HepG2 (cell line): ENCODE measurements at regions not wholly inside any gene's neighbourhood (a gene's known extent, or its start where the extent isn't known, plus 50 kb on each side); places are given as distances from the start of the nearest gene placed in this dataset.

Source experiments
- ATAC-seq: fragments of 200-7000 bp; cut with Tn5 transposase; 3 replicates; pipeline ENCODE4 v1.9.1; 2020; ENCODE audit warnings: mild to moderate bottlenecking, moderate library complexity
- BruUV-seq: library from RNA; stranded (reverse); fragments of 400-500 nt; replicated peaks from 2 replicates; lab custom pipeline; 2021; lab: Mats Ljungman, UMichigan
- CTCF ChIA-PET: fragments of 300-600 bp; formaldehyde crosslinking; extraction: SDS; loops from one replicate; lab custom pipeline; 2021; ENCODE audit warnings: low total read pairs, inconsistent platforms, low intra/inter-chr PET ratio; lab: Yijun Ruan, JAX
- POLR2A ChIA-PET: fragments of 350-600 bp; sonication (Branson Sonifier 250); formaldehyde crosslinking; loops from one replicate; lab custom pipeline; 2020; ENCODE audit warnings: antibody characterized with exemption, inconsistent platforms; lab: Yijun Ruan, JAX
- DNase-seq: peaks from one replicate; pipeline ENCODE4 v3.0.0-alpha.2; 2015; ENCODE audit warnings: low spot score
- FAIRE-seq: peaks from 3 replicates; lab custom pipeline; 2011; peaks lifted over from hg19 to GRCh38; lab: Jason Lieb, UNC
- H2AFZ ChIP-seq: one replicate; pipeline ENCODE4 v1.6.1; 2011; ENCODE audit warnings: low read length, inconsistent platforms
- H3K27ac ChIP-seq: fragments of 300-600 bp; 3 replicates; pipeline ENCODE4 v1.8.0; 2011; ENCODE audit warnings: mixed run types, mild to moderate bottlenecking, mixed read lengths, low read length, inconsistent platforms; ENCODE audit not compliant: insufficient read depth; ENCODE audit errors: extremely low read length
- H3K27me3 ChIP-seq, 2 experiments: fragments of 200-600 bp in 1 of 2; 2 replicates in 1 of 2; 3 replicates in 1 of 2; pipeline versions ENCODE4 v1.6.0 to v1.8.0; 2011; ENCODE audit warnings: low read length in 2 of 2, mild to moderate bottlenecking in 2 of 2, moderate library complexity in 2 of 2, inconsistent platforms in 1 of 2; ENCODE audit not compliant: insufficient read depth in 2 of 2, control insufficient read depth in 1 of 2
- H3K36me3 ChIP-seq, 2 experiments: fragments of 200-600 bp in 1 of 2; replicated peaks in 1 of 2; 2 replicates in 1 of 2; 3 replicates in 1 of 2; pipeline versions ENCODE4 v1.5.1 to v1.8.0; 2011; ENCODE audit warnings: low read length in 2 of 2, inconsistent platforms in 1 of 2; ENCODE audit not compliant: insufficient read depth in 2 of 2, control insufficient read depth in 1 of 2
- H3K4me1 ChIP-seq: 2 replicates; pipeline ENCODE4 v1.5.1; 2012; ENCODE audit warnings: low read length, inconsistent platforms; ENCODE audit not compliant: insufficient read depth
- H3K4me2 ChIP-seq: 2 replicates; pipeline ENCODE4 v1.6.0; 2011; ENCODE audit warnings: low read depth, low read length, inconsistent platforms
- H3K4me3 ChIP-seq, 3 experiments: fragments of 200-600 bp in 1 of 3; sonication (generic), shearing (Covaris generic) in 1 of 3; replicated peaks in 1 of 3; 2 replicates each; pipeline ENCODE4 v1.5.1; 2011 to 2016; ENCODE audit warnings: low read length in 3 of 3, inconsistent platforms in 2 of 3, low read depth in 2 of 3, mild to moderate bottlenecking in 2 of 3, control low read depth in 1 of 3, mixed read lengths in 1 of 3; ENCODE audit not compliant: insufficient read depth in 1 of 3
- H3K79me2 ChIP-seq: one replicate; pipeline ENCODE4 v1.6.1; 2011; ENCODE audit warnings: low read length, inconsistent platforms; ENCODE audit not compliant: insufficient read depth
- H3K9ac ChIP-seq: 2 replicates; pipeline ENCODE4 v1.6.0; 2011; ENCODE audit warnings: mild to moderate bottlenecking, low read depth, low read length, inconsistent platforms; ENCODE audit not compliant: insufficient read depth
- H3K9me3 ChIP-seq: 2 replicates; pipeline ENCODE4 v1.5.1; 2012; ENCODE audit warnings: mild to moderate bottlenecking, low read length
- H4K20me1 ChIP-seq: 2 replicates; pipeline ENCODE4 v1.6.0; 2011; ENCODE audit warnings: inconsistent platforms, mild to moderate bottlenecking, low read length, moderate library complexity; ENCODE audit not compliant: insufficient read depth
- CBFB ChIP-seq: sonication (generic); formaldehyde crosslinking; IDR thresholded peaks from 2 replicates; pipeline ENCODE4 v1.4.0; 2020; ENCODE audit warnings: missing genetic modification reagents
- GATAD1 ChIP-seq: IDR thresholded peaks from 2 replicates; pipeline ENCODE4 v1.6.1; 2016; ENCODE audit warnings: missing genetic modification reagents, missing compliant biosample characterization
- GTF3A ChIP-seq: sonication (generic); formaldehyde crosslinking; conservative IDR thresholded peaks from 2 replicates; pipeline ENCODE4 v1.4.0; 2020; ENCODE audit warnings: mild to moderate bottlenecking, missing genetic modification reagents
- HNRNPUL1 ChIP-seq: fragments of 200-400 bp; formaldehyde crosslinking; IDR thresholded peaks from 2 replicates; pipeline ENCODE4 v1.6.1; 2017; ENCODE audit warnings: low read depth, mild to moderate bottlenecking, low read length, moderate library complexity
- KLF6 ChIP-seq: IDR thresholded peaks from 2 replicates; pipeline ENCODE4 v1.8.0; 2016; ENCODE audit warnings: missing biosample characterization, missing genetic modification reagents
- MLLT10 ChIP-seq: sonication (generic); formaldehyde crosslinking; IDR thresholded peaks from 2 replicates; pipeline ENCODE4 v1.4.0; 2020; ENCODE audit warnings: missing genetic modification reagents
- MTF2 ChIP-seq: sonication (generic); formaldehyde crosslinking; IDR thresholded peaks from 2 replicates; pipeline ENCODE4 v1.5.0; 2020; ENCODE audit warnings: missing genetic modification reagents, borderline replicate concordance
- TCF12 ChIP-seq, 2 experiments: fragments of 450-650 bp in 1 of 2; sonication (generic) in 1 of 2; formaldehyde crosslinking in 1 of 2; IDR thresholded peaks; 2 replicates each; pipeline versions ENCODE4 v1.6.1 to v1.8.0; 2017 to 2022; ENCODE audit warnings: antibody characterized with exemption in 1 of 2, mild to moderate bottlenecking in 1 of 2, missing genetic modification reagents in 1 of 2, moderate library complexity in 1 of 2
- TEAD2 ChIP-seq: sonication (generic); formaldehyde crosslinking; IDR thresholded peaks from 2 replicates; pipeline ENCODE4 v1.9.0; 2021; ENCODE audit warnings: missing genetic modification reagents
- ZNF225 ChIP-seq: sonication (generic); formaldehyde crosslinking; IDR thresholded peaks from 2 replicates; pipeline ENCODE4 v1.4.0; 2020; ENCODE audit warnings: mild to moderate bottlenecking, missing genetic modification reagents
- ZNF317 ChIP-seq: sonication (generic); formaldehyde crosslinking; IDR thresholded peaks from 2 replicates; pipeline ENCODE4 v1.5.0; 2020; ENCODE audit warnings: mild to moderate bottlenecking, missing genetic modification reagents
- ZNF629 ChIP-seq: sonication (generic); formaldehyde crosslinking; conservative IDR thresholded peaks from 2 replicates; pipeline ENCODE4 v1.5.0; 2020; ENCODE audit warnings: missing genetic modification reagents
- WGBS: methylation state at CpG from one replicate; pipeline ENCODE4 v1.1.6; 2017; ENCODE audit warnings: low lambda C conversion rate; 5-methylcytosine and 5-hydroxymethylcytosine counted together
- in situ Hi-C: cut with HindIII; loops from 2 replicates; pipeline ENCODE4 v1.10.0; 2017; ENCODE audit warnings: low pct_unique_long_range_greater_than_20kb; ENCODE audit not compliant: extremely low pct_ligation_motif_present
- intact Hi-C: fragments of 100-400 bp; cut with micrococcal nuclease; formaldehyde crosslinking; loops from one replicate; pipeline ENCODE4 v1.10.0; 2022; ENCODE audit not compliant: unreplicated experiment
- TF ChIP-seq, protein P1 (sequence below): sonication (generic); formaldehyde crosslinking; conservative IDR thresholded peaks from 2 replicates; pipeline ENCODE4 v1.4.0; 2020; ENCODE audit warnings: missing genetic modification reagents
- TF ChIP-seq, protein P2 (sequence below): sonication (generic); formaldehyde crosslinking; IDR thresholded peaks from 2 replicates; pipeline ENCODE4 v1.5.1; 2020; ENCODE audit warnings: missing genetic modification reagents, mild to moderate bottlenecking, borderline replicate concordance
- TF ChIP-seq, protein P3 (sequence below): sonication (generic); formaldehyde crosslinking; conservative IDR thresholded peaks from 2 replicates; pipeline ENCODE4 v1.4.0; 2020; ENCODE audit warnings: missing genetic modification reagents
- TF ChIP-seq, protein P4 (sequence below): sonication (generic); formaldehyde crosslinking; IDR thresholded peaks from 2 replicates; pipeline ENCODE4 v1.4.0; 2020; ENCODE audit warnings: missing genetic modification reagents, borderline replicate concordance

DNA sequence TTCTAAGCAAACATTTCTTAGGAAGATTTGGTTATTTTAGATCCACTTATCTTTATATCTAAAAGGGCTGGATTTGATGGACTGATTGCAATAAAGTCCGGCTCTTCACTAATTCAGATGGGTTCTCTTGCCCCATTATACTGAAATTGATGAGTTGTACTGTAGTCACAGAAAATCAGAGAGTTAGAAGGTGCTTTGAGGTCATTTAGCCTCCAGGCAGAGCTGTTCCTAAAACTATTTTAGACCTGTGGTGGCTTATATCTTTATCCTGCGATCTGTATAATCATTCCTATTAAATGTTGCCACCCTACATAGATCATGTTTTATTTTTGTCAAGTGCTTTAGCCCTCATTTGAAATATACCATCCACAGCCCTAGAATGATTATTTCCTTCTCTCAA is 61.3 kb upstream of the ATXN1 start:
- Histone ChIP-seq H4K20me1 (no peaks in the 10 kb centered on the region), H3K4me2 (peak overlapping the region; percentile 40; the same call in 1 of the 2 replicates), H3K27me3 (no peaks in the 10 kb centered on the region; a peak in 1 of 5 replicates), H3K4me1 (peaks cover 51% of the 10 kb centered on the region), H2AFZ (no peak overlapping the region), H3K4me3 (no peak overlapping the region), H3K9ac (0 out of 2 replicates have a peak overlapping the region, but pooled peaks have one; percentile 3), H3K27ac (peak overlapping the region; percentile 61), H3K9me3 (no peaks in the 10 kb centered on the region), H3K79me2 (no peaks in the 10 kb centered on the region), H3K36me3 (no peaks in the 10 kb centered on the region)
- DNase-seq = no peak
- in situ Hi-C loops (no loop called here), intact Hi-C loops (loop anchor here (1.0 to 5.0 kb wide), 2 partner anchors 14 to 60 kb away; partner anchors contain the start of gene ATXN1)
- no TSS peak for BruUV-seq
- POLR2A ChIA-PET = interaction anchor here (1.3 to 1.5 kb wide), 2 partner anchors 25 to 60 kb away, joined by 3 read pairs; no protein-coding TSS in a partner anchor
- 45% methylated on average over 2 of the region's 2 CpGs for WGBS
- ATAC-seq = no peak
- FAIRE-seq = no peak
- CTCF ChIA-PET = no interaction called here
- TF ChIP-seq ZNF629 (CRISPR knock-in tag) (no peak), ZNF225 (CRISPR knock-in tag) (no peak), MLLT10 (CRISPR knock-in tag) (no peak), HNRNPUL1 (no peak), CBFB (CRISPR knock-in tag) (no peak), ZNF317 (CRISPR knock-in tag) (no peak), GTF3A (CRISPR knock-in tag) (no peak), TCF12 (IDR thresholded peaks at IDR 0.05) (no peak), TCF12 (CRISPR knock-in tag; IDR thresholded peaks at IDR 0.05) (no peak), KLF6 (CRISPR knock-in tag) (no peak), MTF2 (CRISPR knock-in tag) (no peak), TEAD2 (CRISPR knock-in tag) (no peak), GATAD1 (no peak)
- TF ChIP-seq, protein P1, sequence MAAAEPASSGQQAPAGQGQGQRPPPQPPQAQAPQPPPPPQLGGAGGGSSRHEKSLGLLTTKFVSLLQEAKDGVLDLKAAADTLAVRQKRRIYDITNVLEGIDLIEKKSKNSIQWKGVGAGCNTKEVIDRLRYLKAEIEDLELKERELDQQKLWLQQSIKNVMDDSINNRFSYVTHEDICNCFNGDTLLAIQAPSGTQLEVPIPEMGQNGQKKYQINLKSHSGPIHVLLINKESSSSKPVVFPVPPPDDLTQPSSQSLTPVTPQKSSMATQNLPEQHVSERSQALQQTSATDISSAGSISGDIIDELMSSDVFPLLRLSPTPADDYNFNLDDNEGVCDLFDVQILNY (CRISPR knock-in tag) = no peak
- TF ChIP-seq, protein P2, sequence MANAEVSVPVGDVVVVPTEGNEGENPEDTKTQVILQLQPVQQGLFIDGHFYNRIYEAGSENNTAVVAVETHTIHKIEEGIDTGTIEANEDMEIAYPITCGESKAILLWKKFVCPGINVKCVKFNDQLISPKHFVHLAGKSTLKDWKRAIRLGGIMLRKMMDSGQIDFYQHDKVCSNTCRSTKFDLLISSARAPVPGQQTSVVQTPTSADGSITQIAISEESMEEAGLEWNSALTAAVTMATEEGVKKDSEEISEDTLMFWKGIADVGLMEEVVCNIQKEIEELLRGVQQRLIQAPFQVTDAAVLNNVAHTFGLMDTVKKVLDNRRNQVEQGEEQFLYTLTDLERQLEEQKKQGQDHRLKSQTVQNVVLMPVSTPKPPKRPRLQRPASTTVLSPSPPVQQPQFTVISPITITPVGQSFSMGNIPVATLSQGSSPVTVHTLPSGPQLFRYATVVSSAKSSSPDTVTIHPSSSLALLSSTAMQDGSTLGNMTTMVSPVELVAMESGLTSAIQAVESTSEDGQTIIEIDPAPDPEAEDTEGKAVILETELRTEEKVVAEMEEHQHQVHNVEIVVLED = no peak
- TF ChIP-seq, protein P3, sequence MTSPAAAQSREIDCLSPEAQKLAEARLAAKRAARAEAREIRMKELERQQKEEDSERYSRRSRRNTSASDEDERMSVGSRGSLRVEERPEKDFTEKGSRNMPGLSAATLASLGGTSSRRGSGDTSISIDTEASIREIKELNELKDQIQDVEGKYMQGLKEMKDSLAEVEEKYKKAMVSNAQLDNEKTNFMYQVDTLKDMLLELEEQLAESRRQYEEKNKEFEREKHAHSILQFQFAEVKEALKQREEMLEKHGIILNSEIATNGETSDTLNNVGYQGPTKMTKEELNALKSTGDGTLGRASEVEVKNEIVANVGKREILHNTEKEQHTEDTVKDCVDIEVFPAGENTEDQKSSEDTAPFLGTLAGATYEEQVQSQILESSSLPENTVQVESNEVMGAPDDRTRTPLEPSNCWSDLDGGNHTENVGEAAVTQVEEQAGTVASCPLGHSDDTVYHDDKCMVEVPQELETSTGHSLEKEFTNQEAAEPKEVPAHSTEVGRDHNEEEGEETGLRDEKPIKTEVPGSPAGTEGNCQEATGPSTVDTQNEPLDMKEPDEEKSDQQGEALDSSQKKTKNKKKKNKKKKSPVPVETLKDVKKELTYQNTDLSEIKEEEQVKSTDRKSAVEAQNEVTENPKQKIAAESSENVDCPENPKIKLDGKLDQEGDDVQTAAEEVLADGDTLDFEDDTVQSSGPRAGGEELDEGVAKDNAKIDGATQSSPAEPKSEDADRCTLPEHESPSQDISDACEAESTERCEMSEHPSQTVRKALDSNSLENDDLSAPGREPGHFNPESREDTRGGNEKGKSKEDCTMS = no peak
- TF ChIP-seq, protein P4, sequence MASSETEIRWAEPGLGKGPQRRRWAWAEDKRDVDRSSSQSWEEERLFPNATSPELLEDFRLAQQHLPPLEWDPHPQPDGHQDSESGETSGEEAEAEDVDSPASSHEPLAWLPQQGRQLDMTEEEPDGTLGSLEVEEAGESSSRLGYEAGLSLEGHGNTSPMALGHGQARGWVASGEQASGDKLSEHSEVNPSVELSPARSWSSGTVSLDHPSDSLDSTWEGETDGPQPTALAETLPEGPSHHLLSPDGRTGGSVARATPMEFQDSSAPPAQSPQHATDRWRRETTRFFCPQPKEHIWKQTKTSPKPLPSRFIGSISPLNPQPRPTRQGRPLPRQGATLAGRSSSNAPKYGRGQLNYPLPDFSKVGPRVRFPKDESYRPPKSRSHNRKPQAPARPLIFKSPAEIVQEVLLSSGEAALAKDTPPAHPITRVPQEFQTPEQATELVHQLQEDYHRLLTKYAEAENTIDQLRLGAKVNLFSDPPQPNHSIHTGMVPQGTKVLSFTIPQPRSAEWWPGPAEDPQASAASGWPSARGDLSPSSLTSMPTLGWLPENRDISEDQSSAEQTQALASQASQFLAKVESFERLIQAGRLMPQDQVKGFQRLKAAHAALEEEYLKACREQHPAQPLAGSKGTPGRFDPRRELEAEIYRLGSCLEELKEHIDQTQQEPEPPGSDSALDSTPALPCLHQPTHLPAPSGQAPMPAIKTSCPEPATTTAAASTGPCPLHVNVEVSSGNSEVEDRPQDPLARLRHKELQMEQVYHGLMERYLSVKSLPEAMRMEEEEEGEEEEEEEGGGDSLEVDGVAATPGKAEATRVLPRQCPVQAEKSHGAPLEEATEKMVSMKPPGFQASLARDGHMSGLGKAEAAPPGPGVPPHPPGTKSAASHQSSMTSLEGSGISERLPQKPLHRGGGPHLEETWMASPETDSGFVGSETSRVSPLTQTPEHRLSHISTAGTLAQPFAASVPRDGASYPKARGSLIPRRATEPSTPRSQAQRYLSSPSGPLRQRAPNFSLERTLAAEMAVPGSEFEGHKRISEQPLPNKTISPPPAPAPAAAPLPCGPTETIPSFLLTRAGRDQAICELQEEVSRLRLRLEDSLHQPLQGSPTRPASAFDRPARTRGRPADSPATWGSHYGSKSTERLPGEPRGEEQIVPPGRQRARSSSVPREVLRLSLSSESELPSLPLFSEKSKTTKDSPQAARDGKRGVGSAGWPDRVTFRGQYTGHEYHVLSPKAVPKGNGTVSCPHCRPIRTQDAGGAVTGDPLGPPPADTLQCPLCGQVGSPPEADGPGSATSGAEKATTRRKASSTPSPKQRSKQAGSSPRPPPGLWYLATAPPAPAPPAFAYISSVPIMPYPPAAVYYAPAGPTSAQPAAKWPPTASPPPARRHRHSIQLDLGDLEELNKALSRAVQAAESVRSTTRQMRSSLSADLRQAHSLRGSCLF (CRISPR knock-in tag) = no peak
